Stimulated activated memory B cell treated with anti-CD40 and anti-IgM and Interleukin-4, amounts not matched to agents 10 μg/mL and 1 μg/mL and 100 μg/mL, for 72 hours (primary cell): ENCODE measurements at regions not wholly inside any gene's neighbourhood (a gene's known extent, or its start where the extent isn't known, plus 50 kb on each side); places are given as distances from the start of the nearest gene placed in this dataset.

Experiments
- ATAC-seq: fragments of 150-1000 bp; cut with Tn5 transposase; 2 replicates; pipeline ENCODE4 v1.10.0; 2021
- H3K27ac Mint-ChIP-seq: one replicate; pipeline ENCODE4 v1.8.0; 2022; ENCODE audit warnings: mild to moderate bottlenecking, mixed read lengths
- H3K27me3 Mint-ChIP-seq: one replicate; pipeline ENCODE4 v1.8.0; 2022; ENCODE audit warnings: mixed read lengths
- H3K36me3 Mint-ChIP-seq: one replicate; pipeline ENCODE4 v1.8.0; 2022; ENCODE audit warnings: mixed read lengths
- H3K4me1 Mint-ChIP-seq: one replicate; pipeline ENCODE4 v1.8.0; 2022; ENCODE audit warnings: mixed read lengths
- H3K4me3 Mint-ChIP-seq: one replicate; pipeline ENCODE4 v1.8.0; 2022; ENCODE audit warnings: mild to moderate bottlenecking, moderate library complexity, mixed read lengths
- H3K9me3 Mint-ChIP-seq: one replicate; pipeline ENCODE4 v1.8.0; 2022; ENCODE audit warnings: mixed read lengths

DNA sequence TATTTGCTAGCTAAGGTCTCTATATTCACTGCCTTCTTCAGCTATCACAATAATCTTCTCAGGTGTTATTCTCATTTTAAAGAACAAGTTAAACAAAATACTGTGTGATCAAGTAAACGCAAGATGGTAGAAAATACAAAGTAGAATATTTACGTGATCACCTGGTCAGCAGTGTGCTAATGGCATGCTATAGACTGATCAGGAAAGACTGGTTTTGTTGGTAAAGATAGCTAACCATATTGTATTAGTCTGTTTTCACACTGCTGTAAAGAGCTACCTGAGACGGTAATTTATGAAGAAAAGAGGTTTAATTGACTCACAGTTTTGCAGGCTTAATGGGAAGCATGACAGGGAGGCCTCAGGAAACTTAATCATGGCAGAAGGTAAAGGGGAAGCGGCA lies 50.4 kb downstream of the ZBTB38 start:
- no peak overlapping the region for H3K4me3 Mint-ChIP-seq
- H3K9me3 Mint-ChIP-seq = peaks cover 3% of the 10 kb centered on the region
- H3K36me3 Mint-ChIP-seq = peaks cover 86% of the 10 kb centered on the region
- H3K27me3 Mint-ChIP-seq = no peaks in the 10 kb centered on the region
- ATAC-seq = no peak
- H3K27ac Mint-ChIP-seq = no peak overlapping the region
- peaks cover 72% of the 10 kb centered on the region for H3K4me1 Mint-ChIP-seq

- Mint-ChIP-seq H3K27me3 (no peaks in the 10 kb centered on the region), H3K36me3 (peaks cover 80% of the 10 kb centered on the region), H3K4me3 (no peak overlapping the region), H3K27ac (peak overlapping the region; percentile 25), H3K4me1 (peaks cover 67% of the 10 kb centered on the region), H3K9me3 (peaks cover 3% of the 10 kb centered on the region)
- ATAC-seq = no peak
These were observed 51.6 kb downstream of the ZBTB38 start for GRCh38 chr3:141419946-141420345.

DNA sequence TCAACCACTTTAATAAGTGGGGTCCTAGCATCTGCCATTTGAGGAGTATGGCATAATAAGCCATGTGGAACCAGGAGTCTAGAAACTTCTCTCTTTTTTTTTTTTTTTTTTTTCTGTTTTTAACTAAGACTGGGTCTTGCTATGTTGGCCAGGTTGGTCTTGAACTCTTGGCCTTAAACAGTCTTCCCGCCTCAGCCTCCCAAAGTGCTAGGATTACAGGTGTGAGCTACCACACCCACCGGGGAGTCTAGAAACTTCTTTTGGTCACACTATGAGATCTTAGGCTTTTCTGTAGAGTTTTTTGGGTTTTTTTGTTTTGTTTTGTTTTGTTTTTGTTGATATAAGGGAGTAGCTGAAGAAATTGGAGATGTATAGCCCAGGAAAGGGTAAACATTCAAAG lies 52.9 kb downstream of the ZBTB38 start:
- Mint-ChIP-seq H3K27ac (no peak overlapping the region), H3K4me1 (peaks cover 75% of the 10 kb centered on the region), H3K9me3 (peaks cover 3% of the 10 kb centered on the region), H3K36me3 (peaks cover 85% of the 10 kb centered on the region), H3K4me3 (no peak overlapping the region), H3K27me3 (no peaks in the 10 kb centered on the region)
- no peak for ATAC-seq

- no peak for ATAC-seq
- Mint-ChIP-seq H3K4me3 (no peak overlapping the region), H3K4me1 (peaks cover 76% of the 10 kb centered on the region), H3K27me3 (no peaks in the 10 kb centered on the region), H3K36me3 (peaks cover 85% of the 10 kb centered on the region), H3K27ac (no peak overlapping the region), H3K9me3 (peaks cover 3% of the 10 kb centered on the region)
These were observed 53.5 kb downstream of the ZBTB38 start for GRCh38 chr3:141421639-141422319.

DNA sequence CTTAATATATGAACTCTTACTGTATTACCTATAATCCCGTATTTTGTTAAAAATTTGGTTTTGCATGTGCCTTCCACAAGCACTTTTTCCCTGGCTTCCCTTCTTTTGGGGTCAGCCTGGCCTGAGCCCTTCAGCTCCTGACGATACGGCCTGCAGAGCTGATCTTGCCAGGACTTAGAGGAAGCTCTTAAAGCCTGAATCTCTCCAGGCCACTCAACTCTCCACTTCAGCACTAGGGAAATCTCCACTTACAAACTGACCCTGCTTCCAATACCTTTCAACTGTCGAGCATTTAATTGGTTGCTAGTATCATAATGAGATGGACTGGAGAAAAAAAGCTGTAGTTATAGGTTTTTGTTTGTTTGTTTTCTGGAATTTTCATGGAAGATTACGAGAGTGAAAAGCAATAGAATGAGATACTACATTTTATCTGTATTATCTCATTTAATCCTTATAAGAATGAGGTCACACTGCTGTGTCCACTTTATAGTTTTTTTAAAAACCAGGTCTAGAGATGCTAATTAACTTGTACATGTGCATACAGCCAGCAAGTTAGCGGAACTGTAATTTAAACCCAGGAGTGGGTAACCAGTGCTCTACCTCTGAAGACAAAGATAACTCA lies 54.8 kb downstream of the ZBTB38 start:
- H3K9me3 Mint-ChIP-seq = peaks cover 3% of the 10 kb centered on the region
- ATAC-seq = no peak
- no peak overlapping the region for H3K4me3 Mint-ChIP-seq
- peak overlapping the region; percentile 32 for H3K27ac Mint-ChIP-seq
- peaks cover 80% of the 10 kb centered on the region for H3K4me1 Mint-ChIP-seq
- peaks cover 83% of the 10 kb centered on the region for H3K36me3 Mint-ChIP-seq
- H3K27me3 Mint-ChIP-seq = no peaks in the 10 kb centered on the region

GRCh38 chr3:141425523-141426233 lies 57.4 kb downstream of the ZBTB38 start:
- Mint-ChIP-seq H3K27ac (no peak overlapping the region), H3K4me3 (no peak overlapping the region), H3K36me3 (peaks cover 74% of the 10 kb centered on the region), H3K27me3 (no peaks in the 10 kb centered on the region), H3K4me1 (peaks cover 70% of the 10 kb centered on the region), H3K9me3 (no peaks in the 10 kb centered on the region)
- no peak for ATAC-seq

- Mint-ChIP-seq H3K4me3 (no peak overlapping the region), H3K27me3 (no peaks in the 10 kb centered on the region), H3K36me3 (peaks cover 67% of the 10 kb centered on the region), H3K4me1 (peaks cover 62% of the 10 kb centered on the region), H3K27ac (no peak overlapping the region), H3K9me3 (no peaks in the 10 kb centered on the region)
- no peak for ATAC-seq
These were observed 58.2 kb downstream of the ZBTB38 start for GRCh38 chr3:141426404-141427034.

DNA sequence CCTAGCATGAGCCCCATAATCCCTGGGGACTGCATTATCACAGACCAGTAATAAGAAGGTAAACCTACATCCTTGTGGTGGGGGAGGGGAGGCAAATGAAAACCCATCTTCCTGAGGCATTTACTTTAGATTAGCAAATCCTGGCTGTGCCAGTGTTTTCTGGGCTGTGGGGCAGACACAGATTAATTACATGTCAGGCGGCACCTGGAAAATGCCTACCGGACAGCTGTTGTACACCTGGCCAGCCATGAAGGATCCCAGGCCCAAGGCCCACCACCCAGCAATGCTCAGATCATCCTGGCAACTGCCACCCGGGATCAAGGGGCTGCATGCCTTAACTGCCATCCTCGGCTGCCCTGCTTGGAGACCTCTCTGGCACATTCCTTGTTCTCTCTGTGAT lies 59.1 kb upstream of the RASA2 start:
- Mint-ChIP-seq H3K9me3 (no peaks in the 10 kb centered on the region), H3K4me3 (no peak overlapping the region), H3K27me3 (no peaks in the 10 kb centered on the region), H3K4me1 (peaks cover 62% of the 10 kb centered on the region), H3K36me3 (peaks cover 71% of the 10 kb centered on the region), H3K27ac (no peak overlapping the region)
- no peak for ATAC-seq

GRCh38 chr3:141429371-141430035 lies 57.3 kb upstream of the RASA2 start:
- Mint-ChIP-seq H3K4me3 (no peak overlapping the region), H3K36me3 (peaks cover 64% of the 10 kb centered on the region), H3K27me3 (no peaks in the 10 kb centered on the region), H3K9me3 (no peaks in the 10 kb centered on the region), H3K27ac (no peak overlapping the region), H3K4me1 (peaks cover 63% of the 10 kb centered on the region)
- ATAC-seq = no peak

DNA sequence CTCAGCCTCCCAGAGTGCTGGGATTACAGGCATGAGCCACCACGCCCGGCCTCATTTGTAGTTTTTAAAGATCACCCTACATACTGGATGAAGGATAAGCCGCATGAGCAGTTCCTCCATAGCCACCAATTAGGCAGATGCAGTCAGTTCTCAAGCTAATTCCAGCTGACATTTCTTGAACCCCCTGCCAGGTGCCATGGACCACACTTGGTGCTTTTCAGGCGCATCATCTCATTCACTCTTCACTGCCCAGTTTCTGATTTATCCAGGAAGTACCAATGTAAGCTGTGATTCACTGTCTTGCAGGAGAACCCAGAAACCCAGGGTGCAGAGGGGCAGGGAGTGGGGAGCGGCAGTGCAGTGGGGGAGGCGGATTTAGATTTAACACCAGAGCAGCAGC lies 56.5 kb upstream of the RASA2 start:
- no peaks in the 10 kb centered on the region for H3K27me3 Mint-ChIP-seq
- H3K36me3 Mint-ChIP-seq = peaks cover 59% of the 10 kb centered on the region
- H3K4me3 Mint-ChIP-seq = no peak overlapping the region
- peaks cover 58% of the 10 kb centered on the region for H3K4me1 Mint-ChIP-seq
- no peaks in the 10 kb centered on the region for H3K9me3 Mint-ChIP-seq
- ATAC-seq = no peak
- no peak overlapping the region for H3K27ac Mint-ChIP-seq

- Mint-ChIP-seq H3K9me3 (no peaks in the 10 kb centered on the region), H3K36me3 (peaks cover 49% of the 10 kb centered on the region), H3K4me3 (no peak overlapping the region), H3K27ac (no peak overlapping the region), H3K27me3 (no peaks in the 10 kb centered on the region), H3K4me1 (peaks cover 46% of the 10 kb centered on the region)
- no peak for ATAC-seq
These were observed 55.1 kb upstream of the RASA2 start for GRCh38 chr3:141431411-141432378.

DNA sequence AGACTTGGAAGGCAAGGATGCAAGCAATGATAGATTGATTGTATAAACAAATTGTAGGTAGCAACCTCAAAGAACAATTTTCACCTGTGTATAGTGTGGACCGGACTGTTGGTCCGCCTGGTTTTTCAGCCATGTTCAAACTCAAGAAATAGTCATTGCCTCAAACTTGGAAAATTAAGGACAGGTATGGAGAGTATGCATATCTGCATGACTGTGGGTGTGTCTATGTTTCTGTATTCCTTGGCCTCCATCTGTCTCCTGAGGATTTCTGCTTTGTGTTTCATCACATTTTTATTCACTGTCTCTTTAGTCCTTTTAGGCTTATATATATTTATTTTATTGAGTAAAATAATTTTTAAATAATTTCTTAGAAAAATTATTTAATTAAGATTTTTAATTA lies 53.9 kb upstream of the RASA2 start:
- Mint-ChIP-seq H3K27me3 (no peaks in the 10 kb centered on the region), H3K4me3 (no peak overlapping the region), H3K9me3 (no peaks in the 10 kb centered on the region), H3K4me1 (peaks cover 34% of the 10 kb centered on the region), H3K36me3 (peaks cover 40% of the 10 kb centered on the region), H3K27ac (no peak overlapping the region)
- ATAC-seq = no peak

DNA sequence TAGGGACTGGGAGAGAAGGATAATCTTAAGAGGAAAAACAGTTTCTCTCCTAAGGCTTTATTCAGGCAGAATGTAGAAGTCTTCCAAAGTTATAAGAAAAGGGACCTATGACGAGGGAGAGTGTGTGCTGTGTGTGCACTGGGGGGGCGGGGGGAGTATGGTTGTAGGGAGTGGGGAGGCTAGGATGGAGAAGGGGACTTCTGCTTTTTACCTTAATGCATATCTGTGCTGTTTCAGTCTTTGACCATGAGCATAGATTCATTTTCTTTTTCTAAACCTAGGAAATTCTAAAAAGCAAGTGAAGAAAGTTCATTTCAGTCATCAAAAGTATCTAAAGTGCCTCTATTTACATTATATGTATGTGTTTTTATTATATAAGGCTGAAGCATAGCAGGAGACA lies 52.6 kb upstream of the RASA2 start:
- Mint-ChIP-seq H3K27ac (no peak overlapping the region), H3K27me3 (no peaks in the 10 kb centered on the region), H3K4me3 (no peak overlapping the region), H3K9me3 (no peaks in the 10 kb centered on the region), H3K4me1 (peaks cover 34% of the 10 kb centered on the region), H3K36me3 (peaks cover 43% of the 10 kb centered on the region)
- no peak for ATAC-seq

- Mint-ChIP-seq H3K9me3 (no peaks in the 10 kb centered on the region), H3K27me3 (no peaks in the 10 kb centered on the region), H3K4me3 (no peak overlapping the region), H3K27ac (no peak overlapping the region), H3K36me3 (peaks cover 36% of the 10 kb centered on the region), H3K4me1 (peaks cover 47% of the 10 kb centered on the region)
- ATAC-seq = no peak
These were observed 50.6 kb upstream of the RASA2 start for GRCh38 chr3:141436180-141436579.
